GM18505 (cell line): ENCODE measurements at regions not wholly inside any gene's neighbourhood (a gene's known extent, or its start where the extent isn't known, plus 50 kb on each side); places are given as distances from the start of the nearest gene placed in this dataset.
"Not testable (repeated sequence)": the region's sequence is repeated elsewhere in the genome, so short reads cannot be mapped to it uniquely, and the experiment has no call there.

Experiments used
- ATAC-seq: cut with Tn5 transposase; IDR thresholded peaks from one replicate; pipeline ENCODE4 v1.9.1; 2021; ENCODE audit not compliant: unreplicated experiment
- POLR2A ChIP-seq: IDR thresholded peaks from 4 replicates; pipeline ENCODE4 v1.6.1; 2011; ENCODE audit warnings: borderline replicate concordance; ENCODE audit not compliant: insufficient read depth, insufficient read length; ENCODE audit errors: extremely low read depth

DNA sequence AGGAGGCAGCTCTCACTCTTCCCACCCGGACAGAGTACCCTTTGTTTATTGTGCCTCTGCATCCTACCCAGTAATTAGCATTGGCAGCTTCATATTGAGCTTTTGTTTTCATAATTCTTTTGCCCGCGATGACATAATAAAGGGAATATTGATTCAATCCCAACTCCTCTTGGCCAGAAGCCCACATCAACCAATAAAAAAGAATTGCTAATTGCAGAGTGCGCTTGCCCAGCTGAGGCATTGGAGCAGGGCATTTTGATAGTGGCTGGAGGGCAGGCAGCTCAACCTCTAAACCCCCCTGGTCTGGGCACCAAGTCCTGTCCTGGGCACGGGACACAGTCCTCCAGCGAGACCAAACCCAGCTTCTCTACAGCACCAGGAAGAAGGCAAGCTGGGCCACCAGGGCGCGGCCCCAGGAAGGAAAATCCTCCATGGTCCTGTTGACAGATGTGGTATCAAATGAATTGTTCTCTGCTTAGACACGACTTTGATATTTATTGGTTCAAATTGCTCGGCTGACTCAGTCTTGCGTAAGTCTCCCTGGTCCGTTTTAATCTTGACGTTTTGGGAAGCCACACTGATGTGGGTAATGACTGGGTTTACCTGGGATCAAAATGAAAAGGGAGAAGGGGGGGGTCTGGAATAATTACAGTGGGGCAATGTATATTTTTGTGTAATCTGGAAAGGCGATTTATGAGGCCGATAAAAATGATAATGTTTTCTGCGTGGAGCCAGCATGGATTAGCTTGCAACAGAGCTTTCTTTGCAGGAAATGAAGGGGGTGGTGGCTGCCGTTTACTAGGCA lies 220.7 kb upstream of the MSX2 start:
- no peak for ATAC-seq
- no peak for TF ChIP-seq POLR2A

DNA sequence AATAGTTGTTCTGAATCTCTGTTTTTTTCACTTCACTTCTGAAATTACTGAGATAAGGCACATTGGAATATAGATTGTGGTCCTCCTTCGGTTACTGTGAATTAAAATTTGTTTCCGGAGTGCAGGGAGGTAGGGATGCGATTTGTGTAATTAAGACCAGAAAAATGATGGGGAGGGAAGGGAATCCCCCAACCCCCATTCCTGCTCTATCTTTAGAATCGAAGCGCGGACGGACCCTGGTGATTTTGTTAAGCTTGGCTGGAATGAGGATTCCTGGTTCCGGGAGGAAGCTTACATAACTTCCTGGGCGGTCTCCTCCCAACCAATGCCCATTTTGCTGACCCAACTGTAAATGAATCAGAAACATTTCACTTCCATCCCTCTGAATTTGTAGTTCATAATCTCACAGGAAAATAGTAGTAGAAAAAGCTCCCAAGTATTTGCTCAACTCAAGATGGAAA lies 220.1 kb upstream of the MSX2 start:
- ATAC-seq = no peak
- TF ChIP-seq POLR2A = no peak

DNA sequence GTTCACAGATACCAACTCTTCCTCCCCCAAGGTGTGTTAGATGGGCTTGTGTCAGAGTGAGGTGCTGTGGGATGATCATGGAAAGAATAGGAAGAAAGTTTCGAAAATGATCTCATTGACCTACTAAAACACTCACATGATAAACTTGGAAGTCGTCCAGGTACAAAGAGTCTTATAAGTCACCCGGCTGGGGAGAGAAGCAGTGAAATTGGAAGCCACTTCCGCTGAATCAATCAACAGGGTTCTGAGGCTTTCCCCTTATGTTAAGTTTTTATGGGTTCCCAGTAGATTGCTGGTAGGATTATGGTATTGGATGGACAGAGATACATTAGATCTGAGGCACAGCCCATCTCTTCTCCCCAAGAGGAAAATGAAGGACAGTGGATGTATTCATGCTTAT lies 218.8 kb upstream of the MSX2 start:
- TF ChIP-seq POLR2A = no peak
- no peak for ATAC-seq

DNA sequence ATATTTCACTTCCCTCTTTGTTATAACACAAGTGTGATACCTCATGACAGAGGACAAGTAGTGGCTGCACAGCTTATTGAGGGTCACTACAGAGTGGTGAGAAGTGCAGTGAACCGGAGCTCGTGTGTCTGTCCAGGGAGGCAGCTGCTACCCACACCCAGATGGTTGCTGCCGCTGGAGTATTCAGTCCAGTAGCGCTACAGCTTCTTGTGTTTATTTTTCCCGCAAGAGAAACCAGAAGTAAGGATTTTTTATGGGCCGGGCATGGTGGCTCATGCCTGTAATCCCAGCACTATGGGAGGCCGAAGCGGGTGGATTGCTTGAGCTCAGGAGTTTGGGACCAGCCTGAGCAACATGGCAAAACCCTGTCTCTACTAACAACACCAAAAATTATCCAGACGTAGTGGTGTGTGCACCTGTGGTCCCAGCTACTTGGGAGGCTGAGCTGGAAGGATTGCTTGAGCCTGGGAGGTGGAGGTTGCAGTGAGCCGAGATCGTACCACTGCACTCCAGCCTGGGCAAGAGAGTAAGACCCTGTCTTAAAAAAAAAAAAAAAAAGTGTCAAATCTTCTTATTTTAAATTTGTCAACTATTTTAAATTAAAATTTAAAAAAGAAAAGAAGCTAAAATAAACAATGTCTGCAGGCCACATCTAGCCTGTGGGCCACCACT lies 213.5 kb upstream of the MSX2 start:
- not testable (repeated sequence) for ATAC-seq

DNA sequence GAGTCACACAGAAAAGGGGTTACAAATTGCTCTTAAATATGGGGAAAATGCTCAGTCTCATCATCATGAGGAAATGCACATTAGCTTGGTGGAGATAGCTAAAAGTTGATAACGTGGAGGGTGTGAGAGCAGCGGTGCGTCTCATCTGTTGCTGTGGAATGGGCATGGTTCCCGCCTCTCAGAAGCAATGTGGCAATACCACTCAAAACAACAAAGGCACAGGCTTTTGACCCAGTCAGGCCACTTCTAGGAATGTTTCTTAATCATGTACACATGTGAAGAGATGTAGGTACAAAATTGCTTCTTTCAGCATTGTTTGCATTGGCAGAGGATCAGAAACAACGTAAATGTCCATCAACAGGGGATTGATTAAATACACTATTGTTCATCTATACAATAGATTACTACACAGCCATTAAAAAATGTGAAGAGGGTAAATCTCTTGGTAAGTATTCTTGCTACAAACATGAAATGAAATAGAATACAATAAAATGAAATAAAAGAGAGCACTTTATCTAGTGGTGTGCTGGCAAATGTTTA lies 212.6 kb upstream of the MSX2 start:
- TF ChIP-seq POLR2A = no peak
- no peak for ATAC-seq

DNA sequence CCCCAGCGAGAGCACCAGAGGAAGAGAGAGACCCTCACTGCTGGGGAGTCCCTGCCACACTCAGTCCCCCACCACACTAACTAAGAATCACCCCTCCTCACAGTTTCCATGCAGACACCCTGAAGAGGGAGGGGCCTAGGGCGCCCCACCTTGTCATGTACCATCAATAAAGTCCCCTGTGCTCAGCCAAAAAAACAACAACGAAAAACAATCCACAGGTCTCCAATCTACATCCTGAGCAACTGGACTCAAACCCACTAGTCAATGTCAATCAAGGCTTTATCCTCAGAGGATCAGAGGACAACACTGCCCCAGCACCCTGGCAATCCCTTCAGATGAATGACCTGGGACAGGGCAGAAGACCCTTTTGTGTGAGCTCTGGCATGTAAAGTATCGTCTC lies 210.1 kb upstream of the MSX2 start:
- TF ChIP-seq POLR2A = no peak
- ATAC-seq = no peak

DNA sequence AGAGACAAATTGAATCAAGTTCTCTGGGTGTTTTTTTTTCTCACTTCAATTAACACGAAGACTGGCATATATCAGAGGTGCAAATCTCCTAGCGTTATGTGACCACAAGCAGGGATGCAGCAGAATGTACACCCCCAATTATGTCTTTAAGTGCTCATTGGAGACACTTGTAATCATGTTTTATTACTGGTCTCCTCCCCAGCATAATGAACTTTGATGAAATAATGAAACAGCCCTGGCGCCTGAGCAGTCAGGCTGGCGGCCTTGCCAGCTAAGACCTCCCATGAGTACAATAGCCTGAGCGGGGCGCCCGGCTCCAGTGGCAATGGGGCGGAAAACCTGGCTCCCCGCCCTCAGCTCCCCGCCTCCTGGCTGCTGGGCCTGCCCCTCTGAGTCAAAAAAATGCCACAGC lies 209.4 kb upstream of the MSX2 start:
- no peak for TF ChIP-seq POLR2A
- ATAC-seq = no peak

DNA sequence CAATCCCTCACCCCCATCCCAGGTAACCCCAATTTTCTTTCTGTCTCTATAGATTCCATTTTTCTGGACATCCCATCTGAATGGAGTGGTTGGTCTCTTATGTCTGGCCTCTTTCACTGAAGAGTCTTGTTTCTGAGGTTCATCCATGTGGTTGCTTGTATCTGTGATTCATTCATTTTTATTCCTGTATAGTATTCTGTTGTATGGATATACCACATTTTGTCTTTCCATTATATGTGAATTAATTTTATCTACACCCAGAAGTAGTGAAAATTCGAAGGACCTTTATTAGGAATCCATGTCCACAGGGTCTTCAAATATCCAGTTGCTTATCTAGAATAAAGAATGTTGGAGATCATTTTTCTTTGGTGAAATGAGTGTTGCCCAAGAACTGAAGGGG lies 207.6 kb upstream of the MSX2 start:
- no peak for ATAC-seq
- TF ChIP-seq POLR2A = no peak

DNA sequence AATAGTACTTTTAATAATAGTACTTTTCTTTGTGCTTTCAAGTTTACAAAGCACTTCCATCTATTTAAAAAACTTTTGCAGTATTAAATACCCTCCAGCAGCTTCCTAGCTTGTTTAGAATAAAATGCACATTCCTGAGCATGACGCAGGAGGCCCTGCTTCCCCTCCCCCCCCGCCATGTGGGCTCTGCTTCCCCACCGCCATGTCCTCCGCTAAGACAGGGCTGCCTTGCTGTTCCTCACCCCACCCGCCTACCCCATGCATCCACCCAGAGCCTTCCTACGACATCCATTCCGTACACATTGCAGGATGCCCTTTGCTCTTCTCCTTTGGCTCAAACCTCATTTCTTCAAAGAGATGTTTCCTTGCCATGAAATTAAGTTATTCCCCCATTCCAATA lies 205.9 kb upstream of the MSX2 start:
- ATAC-seq = no peak
- no peak for TF ChIP-seq POLR2A

DNA sequence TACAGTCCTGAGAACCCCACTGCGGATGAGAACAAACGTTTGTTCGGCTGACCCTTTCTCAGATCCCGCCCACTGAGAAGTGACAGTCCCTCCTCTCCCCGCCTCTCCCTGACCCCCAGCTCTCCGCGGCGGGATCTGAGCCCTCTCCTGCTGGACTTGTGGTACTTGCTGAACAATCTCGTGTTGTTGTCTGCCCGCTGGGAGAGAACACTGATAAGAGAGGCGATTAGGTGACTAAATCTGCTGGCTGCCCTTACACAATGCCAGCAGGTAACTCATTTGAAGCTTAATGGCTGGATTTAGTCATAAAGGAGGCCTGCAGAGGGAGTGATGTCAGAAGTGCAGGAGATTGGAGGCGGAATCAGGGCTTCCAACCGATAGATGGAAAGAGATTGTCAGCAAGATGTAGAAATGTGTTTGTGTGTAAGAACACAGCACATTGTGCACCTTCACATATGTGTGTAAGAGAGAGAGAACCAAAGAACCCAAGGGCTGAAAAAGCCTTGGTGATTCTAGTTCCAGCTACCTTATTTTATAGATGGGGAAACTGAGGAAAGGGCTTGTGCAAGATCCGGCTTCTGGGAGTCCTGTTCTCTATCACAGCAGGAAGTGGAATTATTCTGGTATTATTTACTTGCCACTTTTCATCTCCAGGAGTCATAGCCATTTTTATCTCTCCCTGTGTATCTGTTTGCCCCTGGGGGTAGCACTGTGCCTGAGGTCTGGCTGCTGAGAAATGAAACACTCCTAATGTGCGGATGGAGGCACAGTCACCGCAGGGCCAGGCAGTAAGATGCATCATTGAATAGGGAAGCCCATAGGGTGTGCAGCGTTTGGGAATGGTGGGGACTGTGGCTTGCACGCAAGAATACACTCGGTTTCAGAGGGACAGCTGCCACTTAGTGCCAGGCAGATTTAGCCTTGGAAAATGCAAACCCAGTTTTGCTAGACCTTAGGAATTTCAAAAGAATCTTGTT lies 203.7 kb upstream of the MSX2 start:
- no peak for ATAC-seq
- TF ChIP-seq POLR2A = no peak

DNA sequence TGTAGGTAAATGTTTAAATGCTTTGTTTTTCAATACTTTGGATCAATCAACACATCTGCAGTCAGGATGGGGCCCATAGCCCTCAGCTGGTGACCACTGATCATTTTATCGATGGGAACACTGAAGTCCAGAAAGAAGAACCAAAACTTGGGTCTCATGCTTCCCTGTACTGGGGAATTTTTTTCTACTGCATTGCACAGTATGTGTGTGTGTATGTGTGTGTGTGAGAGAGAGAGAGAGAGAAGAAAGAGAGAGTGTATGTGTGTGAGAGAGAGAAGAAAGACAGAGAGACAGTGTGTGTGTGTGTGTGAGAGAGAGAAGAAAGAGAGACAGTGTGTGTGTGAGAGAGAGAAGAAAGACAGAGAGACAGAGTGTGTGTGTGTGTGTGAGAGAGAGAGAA lies 202.9 kb upstream of the MSX2 start:
- ATAC-seq = no peak
- no peak for TF ChIP-seq POLR2A

DNA sequence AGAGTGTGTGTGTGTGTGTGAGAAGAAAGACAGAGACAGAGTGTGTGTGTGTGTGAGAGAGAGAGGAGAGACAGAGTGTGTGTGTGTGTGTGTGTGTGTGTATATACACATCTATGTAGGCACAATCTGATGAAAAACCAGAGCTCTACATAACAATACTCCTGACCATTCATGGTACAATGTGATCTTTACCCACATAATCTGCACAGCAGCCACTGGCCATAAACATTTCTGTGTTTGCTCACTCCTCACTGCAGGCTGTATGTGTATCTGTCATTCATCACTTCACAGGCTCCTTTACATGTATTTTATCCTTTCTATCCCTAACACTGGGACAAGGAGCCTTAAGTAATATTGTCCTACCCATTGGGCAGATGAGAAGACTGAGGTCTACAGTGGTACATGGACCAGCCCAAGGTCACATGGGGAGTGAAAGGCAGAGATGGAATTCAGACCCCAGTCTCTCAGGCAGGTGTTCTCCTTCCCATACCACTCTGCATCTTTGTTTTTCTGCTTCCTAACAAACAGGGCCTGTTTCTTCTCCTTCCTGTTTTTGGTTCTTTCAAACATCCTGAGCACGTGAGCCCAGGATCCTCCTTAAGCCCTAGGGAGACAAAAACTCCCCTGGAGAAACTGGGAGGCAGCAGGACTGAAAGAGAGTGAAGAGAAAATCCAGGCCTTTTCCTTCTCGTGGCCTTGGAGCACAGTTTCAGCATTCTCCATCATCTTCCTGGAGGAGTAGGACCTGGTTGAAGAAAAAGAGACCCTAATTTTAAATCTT lies 201.7 kb upstream of the MSX2 start:
- TF ChIP-seq POLR2A = no peak
- no peak for ATAC-seq

DNA sequence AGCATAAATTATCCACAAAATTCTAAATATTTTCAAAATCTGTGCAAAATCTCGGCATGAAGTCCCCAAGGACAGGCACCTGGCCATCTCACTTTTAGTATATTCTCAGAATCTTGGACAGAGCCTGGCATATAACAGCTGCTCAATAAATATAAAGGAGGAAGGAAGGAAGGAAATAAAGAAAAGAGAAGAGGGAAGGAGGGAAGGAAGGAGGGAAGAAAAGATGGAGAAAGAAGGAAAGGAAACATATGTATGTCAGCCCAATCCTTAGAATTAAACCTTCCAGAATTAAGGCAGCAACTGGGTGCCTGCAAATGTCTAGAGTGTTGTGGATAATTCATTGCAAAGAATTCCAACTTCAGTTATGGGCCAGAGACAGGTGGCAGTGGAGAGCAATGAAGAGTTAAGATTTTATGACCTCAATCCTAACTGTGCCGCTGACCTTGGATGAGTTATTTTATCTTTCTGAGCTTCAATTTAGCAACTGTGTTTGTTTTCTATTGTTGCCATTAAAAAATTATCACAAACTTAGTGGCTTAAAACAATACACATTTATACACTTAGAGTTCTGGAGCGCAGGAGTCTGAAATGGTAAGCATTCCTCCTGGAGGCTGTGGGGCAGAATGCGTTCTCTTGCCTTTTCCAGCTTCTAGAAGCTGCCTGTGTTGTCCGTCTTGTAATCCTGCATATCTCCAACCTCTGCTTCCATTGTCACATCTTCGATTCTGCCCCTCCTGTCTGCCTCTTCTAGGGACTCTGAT lies 200.9 kb upstream of the MSX2 start:
- no peak for TF ChIP-seq POLR2A

More for the DNA sequence above, 200.9 kb upstream of the MSX2 start:
- no peak for ATAC-seq
